Epithelial cell of proximal tubule (primary cell): ENCODE measurements at regions not wholly inside any gene's neighbourhood (a gene's known extent, or its start where the extent isn't known, plus 50 kb on each side); places are given as distances from the start of the nearest gene placed in this dataset.

Experiments
- DNase-seq: peaks from one replicate; pipeline ENCODE4 v3.0.0-alpha.2; 2011; ENCODE audit warnings: low read depth
- H3K4me3 ChIP-seq: 2 replicates; pipeline ENCODE4 v1.5.1; 2011; ENCODE audit warnings: low read depth, mild to moderate bottlenecking, low read length
- TF ChIP-seq, protein P1 (sequence below): conservative IDR thresholded peaks from 2 replicates; pipeline ENCODE4 v1.5.1; 2012; ENCODE audit warnings: low read depth, mild to moderate bottlenecking, low read length

DNA sequence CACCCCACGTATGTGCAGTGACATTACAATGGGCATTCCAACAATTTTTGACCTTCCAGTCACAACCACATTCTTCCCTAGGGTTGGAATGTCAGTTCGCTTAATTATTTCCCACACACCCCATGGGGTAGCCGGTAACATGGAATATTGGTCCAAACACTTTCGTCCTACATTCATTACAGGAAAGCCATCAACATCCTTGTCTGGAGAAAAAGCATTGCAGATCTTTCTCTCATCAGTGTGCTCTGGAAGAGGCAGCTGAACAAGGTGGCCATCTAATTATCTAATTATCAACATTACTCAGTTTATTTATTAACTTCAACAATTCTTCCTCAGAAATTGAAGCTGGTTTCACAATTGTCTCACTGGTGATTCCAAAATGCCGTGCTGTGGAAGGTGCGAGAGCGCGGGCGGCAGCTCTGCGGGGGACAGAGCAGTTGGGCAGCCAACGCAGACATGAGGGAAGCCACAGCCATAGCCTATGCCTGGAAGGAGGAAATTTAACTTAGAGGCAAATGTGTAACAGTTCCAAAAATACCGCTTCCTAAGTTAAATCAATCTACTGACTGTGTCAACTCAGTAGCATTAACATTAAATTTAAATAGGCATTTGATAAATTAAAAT is 1158.9 kb upstream of the EPHA6 start:
- no peak overlapping the region for H3K4me3 ChIP-seq
- TF ChIP-seq, protein P1, sequence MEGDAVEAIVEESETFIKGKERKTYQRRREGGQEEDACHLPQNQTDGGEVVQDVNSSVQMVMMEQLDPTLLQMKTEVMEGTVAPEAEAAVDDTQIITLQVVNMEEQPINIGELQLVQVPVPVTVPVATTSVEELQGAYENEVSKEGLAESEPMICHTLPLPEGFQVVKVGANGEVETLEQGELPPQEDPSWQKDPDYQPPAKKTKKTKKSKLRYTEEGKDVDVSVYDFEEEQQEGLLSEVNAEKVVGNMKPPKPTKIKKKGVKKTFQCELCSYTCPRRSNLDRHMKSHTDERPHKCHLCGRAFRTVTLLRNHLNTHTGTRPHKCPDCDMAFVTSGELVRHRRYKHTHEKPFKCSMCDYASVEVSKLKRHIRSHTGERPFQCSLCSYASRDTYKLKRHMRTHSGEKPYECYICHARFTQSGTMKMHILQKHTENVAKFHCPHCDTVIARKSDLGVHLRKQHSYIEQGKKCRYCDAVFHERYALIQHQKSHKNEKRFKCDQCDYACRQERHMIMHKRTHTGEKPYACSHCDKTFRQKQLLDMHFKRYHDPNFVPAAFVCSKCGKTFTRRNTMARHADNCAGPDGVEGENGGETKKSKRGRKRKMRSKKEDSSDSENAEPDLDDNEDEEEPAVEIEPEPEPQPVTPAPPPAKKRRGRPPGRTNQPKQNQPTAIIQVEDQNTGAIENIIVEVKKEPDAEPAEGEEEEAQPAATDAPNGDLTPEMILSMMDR = no peak
- DNase-seq = peak; percentile 43

DNA sequence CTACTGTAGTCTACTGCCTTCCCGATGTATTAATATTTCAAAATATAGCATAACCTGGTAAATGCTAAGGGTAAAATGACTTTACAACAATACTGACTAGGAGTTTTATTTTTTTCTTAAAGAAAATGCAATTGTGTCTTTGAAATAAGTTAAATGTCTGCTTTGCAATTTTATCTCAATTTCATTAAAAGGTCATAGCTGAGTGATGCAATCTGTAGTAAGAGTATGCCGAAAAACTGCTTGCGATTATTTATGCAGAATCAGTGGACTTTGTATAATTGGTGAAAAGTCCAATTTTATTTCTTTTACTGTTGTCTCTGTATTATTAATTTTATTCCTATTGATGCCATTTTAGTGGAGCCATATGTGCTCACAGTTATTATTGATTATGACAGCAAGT is 1143.6 kb upstream of the EPHA6 start:
- no peak overlapping the region for H3K4me3 ChIP-seq
- no peak for DNase-seq
- TF ChIP-seq, protein P1 = no peak

DNA sequence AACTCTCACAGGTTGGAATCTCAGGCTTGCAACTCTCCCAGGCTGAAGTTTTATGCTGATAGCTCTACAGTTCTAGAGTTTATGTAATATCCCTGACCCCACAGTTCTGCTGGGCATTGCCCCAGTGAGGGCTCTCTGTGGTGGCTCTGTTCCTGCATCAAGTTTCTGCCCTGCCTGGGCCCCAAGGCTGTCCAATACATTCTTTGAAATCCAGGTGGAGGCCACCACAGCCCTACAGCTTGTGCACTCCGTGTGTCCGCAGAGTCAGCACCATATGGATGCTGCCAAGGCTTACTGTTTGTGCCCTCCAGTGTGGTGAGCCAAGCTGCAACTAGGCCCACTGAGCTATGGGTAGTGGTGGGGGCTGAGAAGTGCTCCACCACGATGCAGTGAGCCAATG is 1141.2 kb upstream of the EPHA6 start:
- H3K4me3 ChIP-seq = no peak overlapping the region
- TF ChIP-seq, protein P1 = no peak

DNA sequence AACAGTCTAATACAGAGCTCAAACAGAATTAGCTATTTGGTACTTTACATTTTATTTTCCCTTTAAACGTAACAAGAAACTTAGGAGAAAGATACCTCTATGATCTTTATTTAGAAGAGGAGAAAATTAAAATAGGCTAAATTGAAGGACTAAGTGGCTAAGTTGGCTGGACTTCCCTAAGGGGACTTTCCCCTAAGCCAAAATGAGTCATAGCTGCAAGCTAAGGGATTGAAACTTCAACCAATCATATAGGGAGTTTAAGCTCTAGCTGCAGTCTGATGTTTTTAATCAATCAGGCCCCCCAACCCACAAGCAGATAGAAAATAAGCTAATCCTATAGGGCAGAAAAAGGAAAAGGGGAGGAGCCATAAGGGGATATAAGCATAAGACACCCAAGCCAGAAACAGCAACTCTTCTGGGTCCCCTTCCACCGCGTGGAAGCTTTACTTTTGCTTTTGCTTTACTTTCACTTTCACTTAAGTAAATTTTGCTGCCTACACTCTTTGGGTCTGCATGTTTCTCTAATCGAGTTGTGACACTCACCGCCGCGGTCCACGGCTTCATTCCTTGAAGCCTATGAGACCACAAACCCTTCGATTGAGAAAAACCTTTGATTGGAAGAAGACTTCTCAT is 1108.5 kb upstream of the EPHA6 start:
- TF ChIP-seq, protein P1 = no peak
- no peak for DNase-seq
- H3K4me3 ChIP-seq = peak overlapping the region; percentile 42

More for the DNA sequence above, 1141.2 kb upstream of the EPHA6 start:
- no peak for DNase-seq

DNA sequence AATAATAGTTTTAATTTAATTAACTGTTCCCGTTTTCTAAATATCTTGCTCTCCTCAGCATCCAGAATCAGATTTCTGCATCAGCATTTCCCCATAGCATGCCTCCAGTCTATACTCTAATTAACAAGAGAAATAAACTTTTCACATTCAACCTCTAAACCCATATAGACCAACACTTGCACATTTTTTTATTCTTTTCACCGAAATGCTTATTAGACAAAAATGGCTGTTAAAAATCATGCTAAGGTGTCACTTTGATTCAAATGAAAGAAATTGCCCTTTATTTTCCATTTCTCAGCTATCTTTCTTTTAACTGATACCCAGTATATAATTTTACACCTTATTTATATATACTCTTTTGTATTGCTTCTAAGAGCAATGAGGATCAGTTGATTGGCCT is 1107.1 kb upstream of the EPHA6 start:
- H3K4me3 ChIP-seq = no peak overlapping the region

DNA sequence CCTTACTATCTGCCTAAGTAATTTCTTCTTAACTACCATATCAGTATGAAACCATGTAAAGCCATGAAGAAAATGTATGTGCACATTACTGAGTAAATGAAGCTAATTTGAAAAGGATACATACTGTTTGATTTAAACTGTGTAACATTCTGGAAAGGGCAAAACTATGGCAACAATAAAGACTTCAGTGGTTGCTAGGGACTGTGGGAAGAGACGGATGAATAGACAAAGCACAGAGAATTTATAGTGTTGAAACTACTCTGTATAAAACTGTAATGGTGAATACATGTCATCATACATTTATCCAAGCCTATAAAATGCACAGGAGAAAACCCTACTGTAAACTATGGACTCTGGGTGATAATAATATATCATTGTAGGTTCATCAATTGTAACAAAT is 1103.7 kb upstream of the EPHA6 start:
- no peak for DNase-seq
- H3K4me3 ChIP-seq = no peak overlapping the region
- TF ChIP-seq, protein P1 = no peak

More for the DNA sequence above, 1107.1 kb upstream of the EPHA6 start:
- TF ChIP-seq, protein P1 = no peak
- no peak for DNase-seq

DNA sequence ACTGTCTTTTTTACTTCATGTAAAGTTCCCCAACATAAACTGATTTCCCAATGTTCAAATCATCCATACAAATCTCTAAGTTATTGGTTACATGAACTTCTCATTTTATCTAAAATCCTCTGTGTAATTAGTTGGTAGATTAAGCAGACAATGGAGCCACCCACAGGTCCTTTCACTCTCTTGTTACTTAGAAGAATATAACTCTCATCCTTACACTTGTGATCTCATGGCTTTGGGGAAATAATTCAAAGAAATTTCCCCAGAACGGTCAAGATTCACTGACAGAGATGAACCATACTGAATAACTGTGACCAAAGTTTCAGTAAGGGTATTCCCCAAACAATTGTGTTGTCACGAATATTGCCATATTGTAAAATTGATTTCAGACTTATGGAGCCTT is 1102.6 kb upstream of the EPHA6 start:
- TF ChIP-seq, protein P1 = peak; percentile 33
- H3K4me3 ChIP-seq = no peak overlapping the region
- no peak for DNase-seq
